Nephron progenitor cell (in vitro differentiated cells): ENCODE measurements at regions not wholly inside any gene's neighbourhood (a gene's known extent, or its start where the extent isn't known, plus 50 kb on each side); places are given as distances from the start of the nearest gene placed in this dataset.
"Not testable (repeated sequence)": the region's sequence is repeated elsewhere in the genome, so short reads cannot be mapped to it uniquely, and the experiment has no call there.

Source experiments
- DNase-seq: peaks from one replicate; pipeline ENCODE4 v3.0.0; 2021
- H3K27ac Mint-ChIP-seq: 2 replicates; pipeline ENCODE4 v1.8.0; 2021; ENCODE audit warnings: mild to moderate bottlenecking, moderate library complexity, mixed read lengths
- H3K27me3 Mint-ChIP-seq: 2 replicates; pipeline ENCODE4 v1.8.0; 2021; ENCODE audit warnings: mild to moderate bottlenecking, low read depth, mixed read lengths; ENCODE audit not compliant: poor library complexity
- H3K36me3 Mint-ChIP-seq: 2 replicates; pipeline ENCODE4 v1.8.0; 2021; ENCODE audit warnings: low read depth, mixed read lengths
- H3K4me1 Mint-ChIP-seq: 2 replicates; pipeline ENCODE4 v1.8.0; 2021; ENCODE audit warnings: mixed read lengths
- H3K4me3 Mint-ChIP-seq: 2 replicates; pipeline ENCODE4 v1.8.0; 2021; ENCODE audit warnings: mild to moderate bottlenecking, moderate library complexity, mixed read lengths
- H3K9me3 Mint-ChIP-seq: 2 replicates; pipeline ENCODE4 v1.8.0; 2021; ENCODE audit warnings: mild to moderate bottlenecking, moderate library complexity, mixed read lengths
- TF ChIP-seq, protein P1 (sequence below): fragments of 200-600 bp; sonication (generic); IDR thresholded peaks from 2 replicates; pipeline ENCODE4 v1.5.0; 2021; ENCODE audit warnings: antibody characterized with exemption

DNA sequence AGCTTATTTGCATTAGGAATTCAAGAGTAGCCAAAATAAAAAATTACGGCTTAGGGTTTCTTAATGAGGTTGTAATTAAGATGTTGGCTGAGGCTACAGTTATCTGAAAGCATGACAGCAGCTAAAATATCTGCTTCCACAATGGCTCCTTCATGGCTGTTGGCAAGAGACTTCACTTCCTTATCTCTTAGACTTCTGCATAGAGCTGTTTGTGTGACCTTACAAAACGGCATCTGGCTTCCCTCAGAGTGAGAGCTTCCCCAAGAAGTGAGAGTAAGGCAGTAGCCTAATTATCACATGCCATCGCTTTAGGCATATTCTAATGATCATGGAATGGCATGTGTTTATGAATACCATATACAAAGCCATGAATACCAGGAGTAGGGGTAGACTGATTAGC lies 57.6 kb downstream of the CCDC59 start:
- peaks cover 11% of the 10 kb centered on the region for H3K4me1 Mint-ChIP-seq
- TF ChIP-seq, protein P1, sequence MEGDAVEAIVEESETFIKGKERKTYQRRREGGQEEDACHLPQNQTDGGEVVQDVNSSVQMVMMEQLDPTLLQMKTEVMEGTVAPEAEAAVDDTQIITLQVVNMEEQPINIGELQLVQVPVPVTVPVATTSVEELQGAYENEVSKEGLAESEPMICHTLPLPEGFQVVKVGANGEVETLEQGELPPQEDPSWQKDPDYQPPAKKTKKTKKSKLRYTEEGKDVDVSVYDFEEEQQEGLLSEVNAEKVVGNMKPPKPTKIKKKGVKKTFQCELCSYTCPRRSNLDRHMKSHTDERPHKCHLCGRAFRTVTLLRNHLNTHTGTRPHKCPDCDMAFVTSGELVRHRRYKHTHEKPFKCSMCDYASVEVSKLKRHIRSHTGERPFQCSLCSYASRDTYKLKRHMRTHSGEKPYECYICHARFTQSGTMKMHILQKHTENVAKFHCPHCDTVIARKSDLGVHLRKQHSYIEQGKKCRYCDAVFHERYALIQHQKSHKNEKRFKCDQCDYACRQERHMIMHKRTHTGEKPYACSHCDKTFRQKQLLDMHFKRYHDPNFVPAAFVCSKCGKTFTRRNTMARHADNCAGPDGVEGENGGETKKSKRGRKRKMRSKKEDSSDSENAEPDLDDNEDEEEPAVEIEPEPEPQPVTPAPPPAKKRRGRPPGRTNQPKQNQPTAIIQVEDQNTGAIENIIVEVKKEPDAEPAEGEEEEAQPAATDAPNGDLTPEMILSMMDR, result no peak
- no peak overlapping the region for H3K4me3 Mint-ChIP-seq

DNA sequence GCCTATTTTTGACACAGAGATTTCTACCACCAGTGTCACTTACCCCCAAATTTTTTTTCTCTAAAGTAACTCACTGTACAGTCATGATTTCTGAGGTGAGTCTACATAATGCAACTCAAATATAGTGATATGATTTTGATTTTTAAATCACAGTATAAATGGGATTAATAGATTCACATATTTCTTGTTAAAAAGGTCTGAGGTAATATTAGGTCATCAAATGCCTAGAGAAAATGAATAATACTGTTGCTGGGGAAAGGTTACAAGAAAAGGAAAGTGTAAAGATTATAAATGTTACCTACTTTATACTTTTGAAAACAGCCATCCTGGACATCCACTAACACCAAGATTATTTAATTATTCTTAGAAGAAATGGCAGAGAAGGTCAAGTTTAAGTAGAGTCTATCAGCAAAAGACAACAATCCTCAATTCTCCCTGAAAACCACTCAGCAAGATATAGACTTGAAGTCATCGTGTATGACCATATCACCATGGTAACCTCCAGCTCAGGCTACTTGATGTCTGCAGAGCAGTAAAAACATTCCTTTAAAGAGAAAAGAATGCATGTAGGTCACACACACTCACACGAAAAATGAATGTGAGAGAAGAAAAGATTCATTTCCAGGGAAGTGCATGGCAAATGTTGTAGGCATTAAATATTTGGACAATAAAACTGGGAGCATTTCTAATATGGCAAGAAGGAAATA lies 58.7 kb downstream of the CCDC59 start:
- H3K36me3 Mint-ChIP-seq, result no peaks in the 10 kb centered on the region
- no peaks in the 10 kb centered on the region for H3K27me3 Mint-ChIP-seq
- peaks cover 11% of the 10 kb centered on the region for H3K4me1 Mint-ChIP-seq
- peak; percentile 5 for DNase-seq
- TF ChIP-seq, protein P1, result no peak
- no peak overlapping the region for H3K4me3 Mint-ChIP-seq
- H3K27ac Mint-ChIP-seq, result no peak overlapping the region
- H3K9me3 Mint-ChIP-seq, result no peaks in the 10 kb centered on the region

More for the DNA sequence above, 57.6 kb downstream of the CCDC59 start:
- no peak overlapping the region for H3K27ac Mint-ChIP-seq
- H3K36me3 Mint-ChIP-seq, result no peaks in the 10 kb centered on the region
- H3K9me3 Mint-ChIP-seq, result no peaks in the 10 kb centered on the region
- no peak for DNase-seq
- no peaks in the 10 kb centered on the region for H3K27me3 Mint-ChIP-seq

DNA sequence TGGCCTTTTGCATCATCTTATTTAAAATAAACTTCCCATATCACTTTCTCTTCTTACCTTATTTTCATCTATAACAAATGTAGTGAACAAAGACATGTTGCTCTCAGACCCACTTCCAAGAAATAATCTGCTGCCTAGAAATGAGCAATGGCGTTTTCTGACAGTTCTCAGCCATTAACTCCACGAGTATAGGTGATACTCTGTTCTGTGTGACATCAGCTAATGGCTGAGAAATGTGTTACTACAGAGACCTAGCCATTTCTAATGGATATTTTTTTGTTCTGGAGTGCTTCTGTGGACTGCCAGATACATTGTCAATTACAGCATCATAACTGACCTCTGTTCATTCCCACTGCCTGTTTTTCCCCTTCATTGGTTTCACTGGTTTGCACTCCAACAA lies 67.8 kb downstream of the CCDC59 start:
- Mint-ChIP-seq H3K36me3 (no peaks in the 10 kb centered on the region), H3K9me3 (no peaks in the 10 kb centered on the region), H3K27ac (no peak overlapping the region), H3K4me3 (no peak overlapping the region), H3K4me1 (no peaks in the 10 kb centered on the region), H3K27me3 (peaks cover 4% of the 10 kb centered on the region)
- TF ChIP-seq, protein P1, result no peak
- no peak for DNase-seq

DNA sequence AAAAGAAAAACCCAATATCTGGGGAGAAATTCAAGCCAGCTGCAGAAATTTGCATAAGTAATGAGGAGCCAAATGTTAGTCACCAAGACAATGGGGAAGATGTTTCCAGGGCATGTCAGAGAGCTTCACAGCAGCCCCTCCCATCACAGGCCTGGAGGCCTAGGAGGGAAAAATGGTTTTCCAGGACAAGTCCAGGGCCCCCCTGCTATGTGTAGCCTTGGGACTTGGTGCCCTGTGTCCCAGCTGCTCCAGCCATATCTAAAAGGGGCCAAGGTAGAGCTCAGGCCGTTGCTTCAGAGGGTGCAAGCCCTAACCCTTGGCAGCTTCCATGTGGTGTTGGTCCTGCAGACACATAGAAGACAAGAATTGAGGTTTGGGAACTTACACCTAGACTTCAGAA lies 76.9 kb downstream of the CCDC59 start:
- DNase-seq, H3K27ac Mint-ChIP-seq, H3K36me3 Mint-ChIP-seq, H3K27me3 Mint-ChIP-seq, H3K4me3 Mint-ChIP-seq, H3K4me1 Mint-ChIP-seq: not testable (repeated sequence)
- H3K9me3 Mint-ChIP-seq, result peaks cover 23% of the 10 kb centered on the region

DNA sequence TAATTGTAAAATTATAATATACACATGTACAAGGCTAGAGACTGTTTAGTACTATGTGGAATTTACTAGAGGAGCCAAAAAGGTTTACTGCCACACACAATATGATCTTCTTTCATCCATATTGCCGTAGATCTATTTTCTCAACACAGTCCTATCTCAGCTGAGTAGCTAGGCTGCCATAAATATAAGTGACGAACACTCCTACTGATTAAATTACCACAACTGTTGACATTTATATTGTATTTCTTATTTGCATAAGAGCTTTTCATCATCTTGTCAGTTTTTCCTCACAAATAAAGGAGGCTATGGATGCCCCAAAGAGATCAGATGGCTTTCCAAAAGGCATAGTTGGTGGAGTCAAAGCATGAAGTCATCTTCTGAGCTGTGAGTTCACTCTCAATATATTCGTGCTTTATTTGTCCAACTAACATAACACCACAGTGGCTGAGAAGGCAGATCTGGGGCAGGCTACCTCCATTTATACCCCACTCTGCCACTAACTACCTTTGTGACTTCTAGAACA lies 78.6 kb downstream of the CCDC59 start:
- TF ChIP-seq, protein P1, result no peak
- H3K27me3 Mint-ChIP-seq, result peaks cover 2% of the 10 kb centered on the region
- H3K9me3 Mint-ChIP-seq, result peaks cover 23% of the 10 kb centered on the region
- no peak overlapping the region for H3K4me3 Mint-ChIP-seq
- H3K4me1 Mint-ChIP-seq, result no peaks in the 10 kb centered on the region
- no peak for DNase-seq
- H3K27ac Mint-ChIP-seq, result no peak overlapping the region
- H3K36me3 Mint-ChIP-seq, result no peaks in the 10 kb centered on the region

DNA sequence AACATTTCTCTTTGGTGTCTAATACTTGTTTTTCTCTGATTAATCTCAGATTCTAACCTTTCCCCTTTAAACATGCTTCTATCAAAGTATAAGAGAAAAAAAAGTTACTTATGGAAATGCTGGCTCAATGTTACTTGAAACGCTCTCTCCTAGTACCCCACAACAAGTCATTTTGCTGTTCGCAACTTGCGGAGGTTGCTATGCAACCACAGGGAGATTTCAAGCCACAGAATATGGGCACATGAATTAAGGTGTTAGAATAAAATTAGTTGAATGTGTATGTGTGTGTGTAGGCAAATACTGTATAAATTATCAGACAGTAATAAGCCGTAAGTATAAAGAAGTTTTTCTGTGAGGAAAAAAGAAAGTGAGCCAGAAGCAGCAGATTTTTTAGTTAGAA lies 80.6 kb downstream of the CCDC59 start:
- peaks cover 18% of the 10 kb centered on the region for H3K9me3 Mint-ChIP-seq
- TF ChIP-seq, protein P1, result no peak
- H3K27ac Mint-ChIP-seq, result no peak overlapping the region

More for the DNA sequence above, 80.6 kb downstream of the CCDC59 start:
- Mint-ChIP-seq H3K4me3 (no peak overlapping the region), H3K27me3 (no peaks in the 10 kb centered on the region), H3K4me1 (no peaks in the 10 kb centered on the region), H3K36me3 (no peaks in the 10 kb centered on the region)
- DNase-seq, result no peak
